ENCODE measurements at regions not wholly inside any gene's neighbourhood (a gene's known extent, or its start where the extent isn't known, plus 50 kb on each side); places are given as distances from the start of the nearest gene placed in this dataset.
A peak's percentile ranks its signal among the peaks of the same experiment; 100 is the strongest.

DNA sequence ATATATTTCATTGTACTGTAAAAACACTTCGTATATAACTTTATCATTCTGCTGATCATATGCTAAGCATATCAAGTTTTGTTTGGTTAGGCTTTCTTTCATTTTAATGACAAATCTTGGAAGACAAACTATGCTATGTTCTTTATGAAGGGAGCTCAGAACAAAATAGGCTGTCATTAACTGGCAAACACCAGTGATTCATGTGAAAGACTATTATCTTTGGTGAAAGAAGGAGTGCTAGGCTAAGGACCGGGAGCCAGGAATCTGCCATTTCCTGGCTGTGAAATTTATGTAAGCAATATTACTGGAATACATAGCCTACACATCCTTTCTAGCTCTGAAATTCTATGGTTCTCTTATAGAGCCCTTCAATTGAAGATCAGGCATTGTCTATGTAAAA is 136.2 kb upstream of the CCN2 start:
- TF ChIP-seq, protein P1, sequence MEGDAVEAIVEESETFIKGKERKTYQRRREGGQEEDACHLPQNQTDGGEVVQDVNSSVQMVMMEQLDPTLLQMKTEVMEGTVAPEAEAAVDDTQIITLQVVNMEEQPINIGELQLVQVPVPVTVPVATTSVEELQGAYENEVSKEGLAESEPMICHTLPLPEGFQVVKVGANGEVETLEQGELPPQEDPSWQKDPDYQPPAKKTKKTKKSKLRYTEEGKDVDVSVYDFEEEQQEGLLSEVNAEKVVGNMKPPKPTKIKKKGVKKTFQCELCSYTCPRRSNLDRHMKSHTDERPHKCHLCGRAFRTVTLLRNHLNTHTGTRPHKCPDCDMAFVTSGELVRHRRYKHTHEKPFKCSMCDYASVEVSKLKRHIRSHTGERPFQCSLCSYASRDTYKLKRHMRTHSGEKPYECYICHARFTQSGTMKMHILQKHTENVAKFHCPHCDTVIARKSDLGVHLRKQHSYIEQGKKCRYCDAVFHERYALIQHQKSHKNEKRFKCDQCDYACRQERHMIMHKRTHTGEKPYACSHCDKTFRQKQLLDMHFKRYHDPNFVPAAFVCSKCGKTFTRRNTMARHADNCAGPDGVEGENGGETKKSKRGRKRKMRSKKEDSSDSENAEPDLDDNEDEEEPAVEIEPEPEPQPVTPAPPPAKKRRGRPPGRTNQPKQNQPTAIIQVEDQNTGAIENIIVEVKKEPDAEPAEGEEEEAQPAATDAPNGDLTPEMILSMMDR (IDR thresholded peaks at IDR 0.05; ENCODE audit: insufficient read depth, low read length, missing control alignments), result no peak
- CTCF ChIA-PET, result interaction anchor here (1.5 kb wide), 1 partner anchor 13 kb away, joined by 3 read pairs; no protein-coding TSS in a partner anchor
- no peak overlapping the region for H3K4me3 ChIP-seq (ENCODE audit: low read depth, low read length)
- POLR2A ChIA-PET, result interaction anchor here (1.0 to 1.2 kb wide), 2 partner anchors 132 to 137 kb away, joined by 4 to 18 read pairs; partner anchors contain the start of gene CCN2
- DNase-seq (ENCODE audit: low read depth, low spot score), result no peak

DNA sequence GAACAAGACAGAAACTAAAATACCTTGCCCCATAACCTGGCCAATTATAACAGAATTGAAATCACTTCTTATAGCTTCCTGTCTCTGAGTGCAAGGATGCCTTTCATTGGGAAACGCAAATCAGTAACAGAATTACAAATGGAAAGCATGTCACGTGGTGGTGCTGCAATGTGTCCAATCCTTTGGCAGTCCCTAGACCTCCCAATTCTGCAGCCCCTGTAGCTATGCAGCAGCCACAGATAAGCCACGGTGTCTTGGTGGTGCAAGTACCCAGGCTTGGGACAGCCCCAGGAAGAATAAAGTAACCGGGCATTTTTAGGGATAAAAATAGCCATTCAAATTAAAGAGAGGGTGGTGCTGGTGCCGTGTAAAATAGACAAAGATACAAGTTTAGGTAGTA is 134.6 kb upstream of the CCN2 start:
- DNase-seq (ENCODE audit: low read depth, low spot score), result no peak
- ChIA-PET CTCF (interaction anchor here (0.8 to 1.3 kb wide), 5 partner anchors 17 to 171 kb away, joined by 3 read pairs; no protein-coding TSS in a partner anchor), POLR2A (interaction anchor here (0.9 to 5.5 kb wide), 4 partner anchors 47 to 139 kb away, joined by 3 to 94 read pairs (median 14); partner anchors contain the start of gene CCN2)
- TF ChIP-seq, protein P1 (IDR thresholded peaks at IDR 0.05; ENCODE audit: insufficient read depth, low read length, missing control alignments), result no peak
- H3K4me3 ChIP-seq (ENCODE audit: low read depth, low read length), result no peak overlapping the region

DNA sequence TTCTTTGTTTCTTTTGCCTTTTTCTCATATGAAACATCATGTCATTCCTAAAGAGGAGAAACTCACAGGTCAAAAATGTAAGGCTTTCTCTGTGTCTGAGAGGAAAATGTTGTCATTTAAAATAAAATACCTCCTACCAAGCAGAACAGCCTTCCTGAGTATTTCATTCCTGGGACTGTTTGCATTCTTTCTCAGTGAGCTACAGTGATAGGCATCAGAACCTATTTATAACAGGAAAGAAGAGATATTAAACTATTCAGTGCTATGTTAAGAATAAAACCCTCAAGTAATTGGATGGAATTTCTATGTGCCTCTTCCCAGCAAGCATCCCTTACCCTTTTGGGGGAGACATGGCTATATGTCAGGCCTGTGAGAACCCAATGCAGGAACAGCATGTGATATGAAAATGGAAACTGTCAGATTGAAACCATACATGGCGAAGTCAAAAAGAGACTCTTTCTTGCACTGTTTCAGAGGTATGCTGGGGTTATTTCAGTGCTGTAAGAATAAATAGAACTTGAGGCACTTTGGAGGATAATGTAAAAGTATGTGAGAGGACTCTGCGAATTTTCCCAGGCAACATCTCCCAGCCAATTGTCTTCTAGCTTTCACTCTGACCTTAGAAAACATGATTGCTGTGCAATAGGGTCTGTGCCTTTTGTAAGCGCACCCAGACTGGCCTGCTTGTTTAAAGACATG is 133.8 kb upstream of the CCN2 start:
- DNase-seq (ENCODE audit: low read depth, low spot score), result peak; percentile 99
- TF ChIP-seq, protein P1 (IDR thresholded peaks at IDR 0.05; ENCODE audit: insufficient read depth, low read length, missing control alignments), result no peak
- H3K4me3 ChIP-seq (ENCODE audit: low read depth, low read length), result peak overlapping the region; percentile 18; the same call in 1 of the 2 replicates
- ChIA-PET CTCF (interaction anchor here (0.6 to 1.3 kb wide), 6 partner anchors 18 to 160 kb away, joined by 3 to 5 read pairs (median 3); no protein-coding TSS in a partner anchor), POLR2A (interaction anchor here (0.7 to 5.5 kb wide), 6 partner anchors 31 to 138 kb away, joined by 3 to 94 read pairs (median 12); partner anchors contain the start of gene CCN2)

- no peak for DNase-seq (ENCODE audit: low read depth, low spot score)
- ChIA-PET POLR2A (interaction anchor here (5.5 kb wide), 1 partner anchor 132 kb away, joined by 94 read pairs; the partner anchor contains the start of gene CCN2), CTCF (interaction anchor here (0.9 kb wide), 1 partner anchor 21 kb away, joined by 3 read pairs; no protein-coding TSS in a partner anchor)
- TF ChIP-seq, protein P1 (IDR thresholded peaks at IDR 0.05; ENCODE audit: insufficient read depth, low read length, missing control alignments), result no peak
- H3K4me3 ChIP-seq (ENCODE audit: low read depth, low read length), result no peak overlapping the region
These were observed 131.2 kb upstream of the CCN2 start for GRCh38 chr6:132082421-132082820.

DNA sequence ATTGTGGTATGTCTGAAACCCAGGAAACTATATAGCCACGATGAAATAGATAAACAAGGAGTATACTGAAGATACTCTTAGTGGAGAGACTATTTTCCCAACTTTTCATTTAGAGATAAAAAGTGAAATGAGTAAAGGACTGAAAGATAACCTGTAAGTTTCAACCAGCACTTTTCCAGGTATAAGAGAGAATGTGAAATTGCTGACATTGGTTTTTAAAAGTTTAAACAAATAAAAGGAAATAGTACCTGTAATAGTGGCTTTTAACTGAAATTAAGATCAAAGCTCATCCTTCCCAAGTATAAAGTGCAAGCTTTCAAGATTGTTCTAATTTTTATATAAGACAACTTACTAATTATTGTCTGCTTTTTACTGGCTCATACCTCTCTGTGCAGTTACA is 130.2 kb upstream of the CCN2 start:
- no peak for DNase-seq (ENCODE audit: low read depth, low spot score)
- TF ChIP-seq, protein P1 (IDR thresholded peaks at IDR 0.05; ENCODE audit: insufficient read depth, low read length, missing control alignments), result no peak
- no peak overlapping the region for H3K4me3 ChIP-seq (ENCODE audit: low read depth, low read length)
- ChIA-PET POLR2A (interaction anchor here (5.5 kb wide), 1 partner anchor 131 kb away, joined by 94 read pairs; the partner anchor contains the start of gene CCN2), CTCF (no interaction called here)

- TF ChIP-seq, protein P1 (IDR thresholded peaks at IDR 0.05; ENCODE audit: insufficient read depth, low read length, missing control alignments), result no peak
- no peak overlapping the region for H3K4me3 ChIP-seq (ENCODE audit: low read depth, low read length)
- CTCF ChIA-PET, result no interaction called here
- no peak for DNase-seq (ENCODE audit: low read depth, low spot score)
- POLR2A ChIA-PET, result no interaction called here
These were observed 128.1 kb upstream of the CCN2 start for GRCh38 chr6:132079286-132079685.

All from AG04449 (cell line).